SIG-M5 treated with dmso at 0.1 percent for 504 hours (cell line): ENCODE measurements at regions not wholly inside any gene's neighbourhood (a gene's known extent, or its start where the extent isn't known, plus 50 kb on each side); places are given as distances from the start of the nearest gene placed in this dataset.

Experiments
- DNase-seq: peaks from one replicate; lab custom pipeline; 2025; ENCODE audit not compliant: unreplicated experiment; lab: John Stamatoyannopoulos, UW

DNA sequence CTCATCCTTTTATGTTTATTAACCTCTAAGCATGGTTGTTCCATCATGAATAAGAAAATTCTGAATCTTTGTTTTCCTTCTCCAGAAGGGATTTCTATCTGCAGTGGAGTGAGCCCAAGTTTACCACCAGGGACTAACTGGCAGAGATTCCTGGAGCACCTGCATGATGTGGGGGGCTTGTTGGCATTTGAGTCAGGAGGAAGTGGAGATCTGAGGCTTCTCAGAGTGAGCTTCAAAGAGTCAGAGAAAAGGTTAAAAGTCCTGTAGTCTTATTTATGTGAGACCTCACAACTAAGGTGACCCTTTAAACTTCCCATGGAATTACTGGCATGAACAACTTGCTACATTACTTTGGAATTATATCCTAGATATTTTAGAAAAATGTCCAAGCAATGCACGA lies 138.1 kb upstream of the SLC24A3 start:
- DNase-seq, result no peak

GRCh38 chr20:19074828-19075516 lies 137.5 kb upstream of the SLC24A3 start:
- peak; percentile 84 for DNase-seq

DNA sequence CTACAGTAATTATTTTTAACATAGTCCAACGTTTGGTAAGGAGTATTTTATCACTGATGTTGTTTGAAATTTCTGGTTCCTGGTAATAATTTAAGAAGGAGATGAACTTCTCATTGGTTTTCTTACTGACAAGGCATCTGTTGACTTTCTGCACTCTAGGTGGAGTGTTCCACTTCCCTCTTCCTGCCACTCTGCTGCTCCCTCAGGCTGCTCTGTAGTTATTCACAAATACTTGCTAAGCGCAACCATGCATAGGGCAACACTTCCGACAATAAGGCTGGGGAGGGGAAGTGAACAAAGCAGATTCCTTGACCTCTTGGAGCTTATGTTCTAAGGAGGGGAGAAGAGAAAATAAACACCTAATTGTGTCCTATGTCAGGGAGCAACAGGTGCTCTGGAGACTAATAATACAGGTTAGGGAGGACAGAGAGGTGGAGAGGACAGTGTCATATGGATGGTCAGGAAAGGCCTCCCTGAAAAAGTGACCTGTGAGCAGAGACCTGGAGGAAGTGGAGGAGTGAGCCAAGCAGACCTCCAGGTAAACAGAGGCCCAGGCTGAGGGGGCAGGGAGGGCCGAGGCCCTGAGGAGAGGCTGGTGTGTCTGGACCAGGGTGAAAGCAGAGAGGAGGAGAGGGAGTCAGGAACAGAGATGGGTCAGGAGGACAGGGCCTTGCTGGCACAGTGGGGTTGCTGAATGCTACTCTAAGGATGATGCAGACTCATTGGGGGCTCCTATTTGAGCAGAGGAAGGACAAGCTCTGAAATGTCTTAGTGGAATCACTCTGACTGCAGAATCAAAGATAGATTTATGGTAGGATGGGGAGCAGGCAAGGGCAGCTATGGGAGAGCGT lies 134.8 kb upstream of the SLC24A3 start:
- no peak for DNase-seq

DNA sequence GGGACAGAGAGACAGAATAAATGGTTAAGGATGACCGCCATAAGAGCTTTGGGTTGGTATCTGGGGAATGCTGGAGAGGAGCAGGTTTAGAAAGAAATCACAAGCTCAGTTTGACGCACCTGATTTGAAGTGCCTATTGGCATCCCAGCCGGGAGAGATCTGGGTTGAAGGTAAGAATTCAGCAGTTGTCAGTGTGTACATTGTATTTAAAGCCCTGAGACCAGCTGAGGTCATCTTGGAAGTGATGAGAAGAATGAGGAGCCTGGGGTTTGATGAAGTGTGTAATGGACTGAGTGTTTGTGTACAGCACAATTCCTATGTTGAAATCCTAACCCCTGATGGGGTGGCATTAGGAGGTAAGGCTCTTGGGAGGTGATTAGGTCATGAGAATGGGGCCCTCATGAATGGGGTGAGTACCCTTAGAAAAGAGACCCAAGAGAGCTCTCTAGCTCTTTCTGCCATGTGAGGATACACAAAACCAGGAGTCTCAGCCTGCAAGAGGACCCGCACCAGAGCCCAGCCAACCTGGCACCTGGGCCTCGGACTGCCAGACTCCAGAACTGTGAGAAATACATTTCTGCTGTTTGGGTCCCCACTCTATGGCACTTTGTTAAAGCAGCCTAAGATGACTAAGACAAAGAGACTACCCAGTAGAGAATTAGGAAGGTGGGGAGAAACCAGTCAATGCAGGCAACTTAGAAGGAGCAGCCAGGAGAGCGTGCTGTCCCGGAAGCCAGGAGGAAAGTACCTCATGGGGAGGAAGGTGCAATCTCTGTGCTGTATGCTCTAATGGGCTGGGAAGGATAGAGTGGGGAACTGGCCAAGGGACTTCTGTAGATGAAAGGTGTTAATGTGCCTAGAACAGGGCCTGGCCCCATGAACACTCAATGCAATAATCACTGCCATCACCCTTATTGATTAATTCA lies 133.7 kb upstream of the SLC24A3 start:
- no peak for DNase-seq

DNA sequence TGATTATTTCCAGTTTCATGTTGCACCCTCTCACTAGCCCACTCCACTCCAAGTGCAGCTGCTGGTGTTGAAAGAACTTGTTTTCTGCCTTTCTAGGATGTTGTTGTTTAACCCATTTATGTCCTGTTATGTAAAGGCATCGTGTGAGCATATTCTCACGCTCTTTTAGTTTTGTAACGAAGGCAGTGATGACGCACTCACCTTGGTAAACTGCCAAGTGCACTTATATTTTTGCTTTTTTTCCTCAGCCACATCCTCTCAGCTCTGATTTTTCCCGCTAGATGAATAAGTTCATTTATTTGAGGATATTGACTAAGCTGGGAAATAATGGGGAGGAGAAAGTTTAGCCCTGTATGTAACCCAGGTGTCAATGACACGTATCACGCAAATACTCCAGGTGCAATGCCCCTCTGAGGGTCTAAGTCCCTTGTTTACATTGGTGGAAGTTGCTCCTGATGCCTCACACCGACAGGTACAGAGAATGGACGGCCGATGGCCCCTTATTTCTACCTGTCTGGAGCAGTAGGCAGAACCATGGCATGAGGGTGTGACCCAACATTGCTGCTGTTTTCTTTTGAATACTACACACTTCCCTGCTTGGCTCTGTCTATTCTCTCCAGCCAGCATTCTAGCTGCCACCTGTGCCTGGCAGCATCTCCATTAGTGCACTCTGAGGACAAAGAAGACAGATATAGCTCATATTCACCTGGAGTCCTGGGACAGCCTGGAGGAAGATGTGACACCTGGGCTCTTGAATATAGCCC lies 132.7 kb upstream of the SLC24A3 start:
- no peak for DNase-seq

DNA sequence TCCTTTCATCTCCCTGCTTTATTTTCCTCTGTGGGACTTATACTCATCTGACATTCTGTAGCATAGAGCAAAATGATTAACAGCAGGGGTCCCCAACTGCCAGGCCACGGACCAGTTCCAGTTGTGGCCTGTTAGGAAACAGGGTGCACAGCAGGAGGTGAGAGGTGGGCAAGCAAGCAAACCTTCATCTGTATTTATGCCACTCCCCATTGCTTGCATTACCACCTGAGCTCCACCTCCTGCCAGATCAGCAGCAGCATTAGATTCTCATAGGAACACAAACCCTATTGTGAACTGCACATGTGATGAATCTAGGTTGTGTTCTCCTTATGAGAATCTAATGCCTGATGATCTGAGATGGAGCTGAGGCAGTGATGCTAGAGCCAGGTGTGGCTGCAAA lies 130.5 kb upstream of the SLC24A3 start:
- no peak for DNase-seq

DNA sequence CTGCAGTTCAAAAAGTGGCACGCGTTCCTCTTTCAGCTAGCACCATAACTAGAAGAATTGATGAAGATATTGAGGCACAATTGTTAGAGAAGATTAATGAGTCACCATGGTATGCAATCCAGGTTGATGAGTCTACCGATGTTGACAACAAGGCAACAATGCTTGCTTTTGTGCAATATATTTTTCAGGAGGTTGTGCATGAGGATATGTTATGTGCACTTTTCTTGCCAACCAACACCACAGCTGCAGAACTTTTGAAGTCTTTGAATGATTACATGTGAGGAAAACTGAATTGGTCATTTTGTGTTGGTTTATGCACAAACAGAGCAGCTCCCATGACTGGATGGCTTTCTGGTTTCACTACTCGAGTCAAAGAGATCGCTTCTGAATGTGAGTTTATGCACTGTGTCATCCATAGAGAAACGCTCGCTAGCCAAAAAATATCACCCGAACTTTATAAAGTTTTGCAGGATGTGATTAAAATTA lies 129.3 kb upstream of the SLC24A3 start:
- no peak for DNase-seq

GRCh38 chr20:19090332-19090731 lies 122.1 kb upstream of the SLC24A3 start:
- DNase-seq, result no peak

DNA sequence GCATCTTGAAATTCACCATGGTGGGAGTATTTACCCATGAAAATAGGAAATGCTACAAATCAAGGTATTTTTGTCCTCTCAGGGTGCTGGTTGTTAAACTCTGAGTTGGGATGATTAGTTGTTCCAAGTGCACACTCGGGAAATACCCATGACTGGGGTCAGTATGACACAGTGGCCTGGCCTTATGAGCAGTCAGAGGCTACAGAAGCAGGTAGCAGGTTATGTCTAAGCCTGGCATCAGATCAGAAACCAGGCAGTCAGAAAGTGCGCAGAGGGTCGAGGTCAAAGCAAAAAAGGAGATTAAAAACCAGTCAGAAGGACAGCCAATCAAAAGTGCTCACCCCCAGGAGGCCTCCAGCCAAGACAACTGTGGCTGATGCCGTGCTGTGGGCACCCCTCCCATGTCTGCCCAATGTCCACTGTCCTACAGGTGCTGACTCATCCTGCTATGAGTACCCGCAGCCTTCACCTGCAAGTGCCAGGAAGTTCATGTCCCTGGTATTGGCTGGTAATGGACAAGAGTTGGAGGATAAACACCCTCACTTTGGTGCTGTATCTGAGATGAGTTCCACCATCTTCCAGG lies 117.4 kb upstream of the SLC24A3 start:
- DNase-seq, result no peak

DNA sequence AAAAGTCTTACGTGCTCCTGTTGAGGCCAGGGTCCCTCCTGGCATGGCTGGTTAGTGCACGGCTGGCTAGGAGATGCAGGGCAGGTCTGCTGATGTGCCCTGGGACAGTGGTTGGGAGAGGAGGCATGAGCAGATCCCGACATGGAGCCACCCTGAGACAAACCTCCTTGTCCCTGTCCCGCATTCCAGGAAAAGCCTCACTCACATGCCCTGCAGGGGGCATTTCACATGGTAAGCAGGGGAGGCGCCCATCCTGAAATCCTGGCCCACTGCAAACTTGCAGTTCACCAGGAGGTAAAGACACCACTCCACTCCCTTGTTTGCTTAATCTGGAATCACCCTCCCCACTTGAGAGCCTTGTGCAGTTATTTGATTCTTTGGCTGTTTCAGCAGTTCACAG lies 116.7 kb upstream of the SLC24A3 start:
- no peak for DNase-seq

GRCh38 chr20:19096843-19097242 lies 115.6 kb upstream of the SLC24A3 start:
- no peak for DNase-seq

- no peak for DNase-seq
These were observed 114.3 kb upstream of the SLC24A3 start for GRCh38 chr20:19098117-19098516.

DNA sequence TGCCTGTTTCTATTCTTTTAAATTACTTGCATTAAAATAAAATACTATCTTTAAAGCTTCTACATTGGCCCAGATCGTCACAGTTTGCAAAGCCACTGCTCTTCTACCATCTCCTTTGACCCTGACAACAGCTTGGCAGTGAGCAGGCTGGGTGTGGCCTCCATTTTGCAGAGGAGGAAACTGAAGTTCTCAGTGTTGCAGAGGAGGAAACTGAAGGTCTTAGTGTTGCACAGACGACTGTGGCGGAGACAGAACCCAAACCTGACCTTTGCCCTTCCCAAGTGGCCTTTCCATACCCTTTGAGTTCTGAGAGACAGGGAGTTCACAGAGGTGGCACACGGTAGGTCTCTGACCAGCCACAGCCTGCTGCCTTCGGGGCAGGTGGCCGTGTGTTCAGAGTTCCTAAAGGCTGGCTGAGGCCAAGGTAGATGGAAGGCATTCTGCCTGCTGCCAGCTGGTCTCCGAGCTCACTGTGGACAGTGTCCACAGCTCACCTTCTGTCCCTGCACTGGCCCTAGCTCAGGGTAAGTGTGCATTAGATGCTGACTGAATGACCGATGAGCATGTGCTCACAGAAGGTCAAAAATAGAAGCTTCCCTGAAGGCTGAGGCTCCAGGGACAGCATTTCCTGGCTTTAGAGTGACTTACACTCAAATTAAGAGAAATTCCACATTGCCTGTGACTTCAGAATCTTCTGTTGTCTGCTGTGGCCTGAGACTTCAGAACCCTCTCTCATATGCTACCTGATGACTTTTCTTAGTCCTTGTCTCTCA lies 113.5 kb upstream of the SLC24A3 start:
- no peak for DNase-seq

GRCh38 chr20:19099596-19100545 lies 112.6 kb upstream of the SLC24A3 start:
- no peak for DNase-seq

GRCh38 chr20:19100975-19101374 lies 111.5 kb upstream of the SLC24A3 start:
- DNase-seq, result no peak

GRCh38 chr20:19104186-19104585 lies 108.3 kb upstream of the SLC24A3 start:
- no peak for DNase-seq

DNA sequence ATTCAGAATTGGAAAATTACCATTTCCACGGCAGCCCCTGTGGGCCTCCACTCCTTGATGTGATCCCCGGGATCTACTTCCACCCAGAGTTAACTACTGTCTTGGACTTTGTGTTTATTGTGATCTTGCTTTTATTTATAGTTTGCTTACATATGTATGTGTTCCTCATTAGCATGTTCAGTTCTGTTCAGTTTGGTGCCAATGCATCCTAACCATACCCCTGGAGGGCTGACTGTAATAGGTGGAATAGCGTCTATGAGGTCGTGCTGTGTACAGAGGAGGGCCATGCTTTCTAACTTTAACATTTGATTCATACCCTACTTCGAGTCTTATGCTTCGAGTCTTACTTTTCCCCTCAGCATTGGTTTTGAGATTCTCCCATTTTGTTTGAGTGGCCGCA lies 104.3 kb upstream of the SLC24A3 start:
- DNase-seq, result no peak

DNA sequence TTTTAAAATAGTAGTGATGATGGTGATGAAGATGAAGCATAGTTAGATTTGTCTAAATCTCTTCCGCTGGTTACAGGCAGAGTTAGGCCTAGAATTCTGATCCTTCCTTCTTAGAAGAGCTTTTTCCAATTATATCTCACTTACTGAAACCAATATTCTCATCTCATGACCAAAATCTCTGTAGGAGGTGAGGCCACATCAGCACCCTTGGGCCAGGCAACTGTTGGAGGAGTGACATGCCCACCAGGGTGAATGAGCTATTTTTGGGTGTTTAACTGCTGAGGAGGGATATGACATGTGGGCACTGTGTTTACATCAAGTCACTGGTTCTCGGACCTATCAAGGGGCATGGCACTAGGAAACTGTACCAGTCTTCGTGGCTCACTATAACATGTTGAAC lies 102.2 kb upstream of the SLC24A3 start:
- no peak for DNase-seq
